ENCODE measurements at regions not wholly inside any gene's neighbourhood (a gene's known extent, or its start where the extent isn't known, plus 50 kb on each side); places are given as distances from the start of the nearest gene placed in this dataset.
"Not testable (repeated sequence)": the region's sequence is repeated elsewhere in the genome, so short reads cannot be mapped to it uniquely, and the experiment has no call there.

GRCh38 chr4:159946983-159947615 is 844.2 kb downstream of the RAPGEF2 start:
- no peak for DNase-seq

GRCh38 chr4:159950707-159951106 is 847.8 kb downstream of the RAPGEF2 start:
- DNase-seq = no peak

GRCh38 chr4:159966746-159967145 is 863.9 kb downstream of the RAPGEF2 start:
- DNase-seq = no peak

- DNase-seq = not testable (repeated sequence)
These were observed 874.1 kb downstream of the RAPGEF2 start for GRCh38 chr4:159976871-159977482.

GRCh38 chr4:159977907-159978617 is 875.2 kb downstream of the RAPGEF2 start:
- DNase-seq = no peak

- no peak for DNase-seq
These were observed 876.5 kb downstream of the RAPGEF2 start for GRCh38 chr4:159979351-159979750.

GRCh38 chr4:159979953-159980352 is 877.1 kb downstream of the RAPGEF2 start:
- DNase-seq = no peak

GRCh38 chr4:159980826-159981468 is 878.1 kb downstream of the RAPGEF2 start:
- no peak for DNase-seq

- DNase-seq = no peak
These were observed 878.6 kb downstream of the RAPGEF2 start for GRCh38 chr4:159981469-159981856.

- no peak for DNase-seq
These were observed 880.2 kb downstream of the RAPGEF2 start for GRCh38 chr4:159983082-159983481.

- DNase-seq = no peak
These were observed 907.0 kb downstream of the RAPGEF2 start for GRCh38 chr4:160009656-160010493.

GRCh38 chr4:160019936-160020335 is 917.1 kb downstream of the RAPGEF2 start:
- DNase-seq = no peak

- DNase-seq = no peak
These were observed 917.9 kb downstream of the RAPGEF2 start for GRCh38 chr4:160020804-160021203.

GRCh38 chr4:160021870-160022269 is 919.0 kb downstream of the RAPGEF2 start:
- DNase-seq = no peak

GRCh38 chr4:160026721-160027120 is 923.8 kb downstream of the RAPGEF2 start:
- no peak for DNase-seq

GRCh38 chr4:160034501-160034900 is 931.6 kb downstream of the RAPGEF2 start:
- DNase-seq = no peak

GRCh38 chr4:160038615-160039014 is 935.7 kb downstream of the RAPGEF2 start:
- no peak for DNase-seq

GRCh38 chr4:160044693-160045092 is 941.8 kb downstream of the RAPGEF2 start:
- DNase-seq = no peak

GRCh38 chr4:160082432-160083207 is 979.7 kb downstream of the RAPGEF2 start:
- DNase-seq = no peak

- no peak for DNase-seq
These were observed 988.8 kb downstream of the RAPGEF2 start for GRCh38 chr4:160091631-160092030.

GRCh38 chr4:160100316-160100715 is 997.4 kb downstream of the RAPGEF2 start:
- no peak for DNase-seq

- DNase-seq = no peak
These were observed 1008.0 kb downstream of the RAPGEF2 start for GRCh38 chr4:160110891-160111290.

All from NCI-H2227 treated with DMSO at 0.1 percent for 48 hours (cell line).